HG02981 (cell line): ENCODE measurements at regions not wholly inside any gene's neighbourhood (a gene's known extent, or its start where the extent isn't known, plus 50 kb on each side); places are given as distances from the start of the nearest gene placed in this dataset.
"Not testable (repeated sequence)": the region's sequence is repeated elsewhere in the genome, so short reads cannot be mapped to it uniquely, and the experiment has no call there.

Experiments
- ATAC-seq: cut with Tn5 transposase; IDR thresholded peaks from one replicate; pipeline ENCODE4 v1.9.1; 2021; ENCODE audit warnings: mild to moderate bottlenecking, moderate library complexity; ENCODE audit not compliant: unreplicated experiment

DNA sequence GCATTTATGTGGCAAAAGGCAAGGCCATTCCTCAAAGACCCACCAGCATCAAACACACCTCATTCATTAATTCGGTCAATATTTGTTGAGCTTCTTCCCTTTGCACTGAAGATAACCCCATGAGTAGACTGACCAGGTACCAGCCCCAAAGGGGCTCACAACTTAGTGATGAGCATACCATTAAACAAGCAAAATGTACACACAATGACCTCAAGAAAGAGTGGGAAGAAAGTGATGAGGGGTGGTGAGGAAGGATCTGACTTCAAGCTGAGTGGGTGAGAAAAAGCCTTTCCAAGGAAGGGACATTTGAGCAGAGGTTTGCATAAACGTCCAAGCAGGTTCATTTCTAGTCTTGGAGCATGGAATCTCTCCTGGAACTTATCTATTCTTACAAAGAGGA lies 562.5 kb downstream of the TOX3 start:
- no peak for ATAC-seq

DNA sequence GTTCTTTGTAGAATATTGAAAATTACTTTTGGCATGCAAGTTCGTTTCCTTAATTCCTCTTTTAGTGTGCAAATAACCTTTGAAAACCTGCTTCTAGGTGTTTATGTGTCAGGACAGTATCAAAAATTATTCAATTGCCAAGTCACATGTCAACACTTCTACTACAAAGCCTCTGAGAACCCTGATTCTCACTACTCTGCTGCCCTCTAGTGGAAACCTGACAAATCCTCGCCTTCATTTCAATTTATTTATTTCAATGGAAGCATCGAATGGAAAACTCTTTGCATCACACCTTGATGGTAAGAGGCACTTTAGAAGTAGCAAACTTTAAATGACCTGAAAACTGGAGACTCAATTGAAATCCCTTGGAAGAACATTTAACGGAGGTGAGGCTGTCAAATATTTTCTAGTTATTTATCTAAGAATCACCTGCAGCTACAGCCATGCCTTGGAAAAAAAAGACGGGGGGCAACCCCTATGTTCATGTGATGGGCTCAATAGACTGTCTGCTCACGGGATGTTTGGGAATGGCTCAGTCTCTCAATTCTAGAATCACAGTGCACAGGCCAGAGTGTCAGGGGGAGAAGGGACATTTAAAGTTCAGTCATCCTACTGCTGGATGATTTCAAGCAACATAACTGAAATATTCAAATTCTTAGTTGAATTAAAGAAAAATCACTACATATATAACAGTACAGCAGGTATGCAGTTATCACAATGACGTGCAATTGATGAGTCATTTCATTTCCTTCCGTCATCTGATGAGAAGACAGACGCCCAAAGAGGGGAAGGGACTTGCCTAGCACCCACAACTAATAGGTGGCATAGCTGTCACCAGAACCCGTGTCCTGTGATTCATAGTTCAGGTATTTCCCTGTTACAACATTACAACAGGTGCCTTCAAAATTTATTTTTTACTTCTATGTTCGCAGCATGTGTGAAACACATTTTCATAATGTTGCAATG lies 563.9 kb downstream of the TOX3 start:
- ATAC-seq, result no peak

DNA sequence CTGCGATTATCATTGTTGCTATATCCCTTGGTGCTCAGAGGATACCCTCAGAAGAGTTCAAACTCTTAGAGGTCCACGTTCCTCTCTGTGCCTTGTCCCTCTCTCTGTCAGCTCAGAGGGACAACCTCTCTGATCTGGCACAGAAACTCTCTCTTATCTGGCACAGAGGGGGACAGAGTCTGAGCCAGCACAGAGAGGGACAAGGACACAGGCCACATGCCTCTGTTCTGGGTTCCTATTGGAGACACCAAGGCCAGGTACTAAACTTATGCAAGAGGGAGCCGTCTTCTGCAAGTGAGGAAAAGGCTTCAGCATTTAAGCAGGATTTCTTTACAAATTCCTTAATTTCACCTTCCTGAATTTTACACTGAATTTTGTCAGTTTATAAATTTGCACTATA lies 565.2 kb downstream of the TOX3 start:
- no peak for ATAC-seq

DNA sequence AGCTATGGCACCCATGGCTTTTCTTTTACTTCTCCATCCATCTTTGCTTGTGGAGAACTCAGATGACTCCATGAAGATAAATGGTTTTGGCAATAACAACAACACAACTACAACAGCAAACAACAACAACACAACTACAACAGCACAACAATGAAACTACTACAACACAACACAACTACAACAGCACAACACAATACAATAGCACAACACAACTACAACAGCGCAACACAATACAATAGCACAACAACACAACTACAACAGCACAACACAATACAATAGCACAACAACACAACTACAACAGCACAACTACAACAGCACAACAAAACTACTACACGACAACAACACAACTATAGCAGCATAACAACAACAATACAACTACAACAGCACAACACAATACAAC lies 569.4 kb downstream of the TOX3 start:
- ATAC-seq, result not testable (repeated sequence)

DNA sequence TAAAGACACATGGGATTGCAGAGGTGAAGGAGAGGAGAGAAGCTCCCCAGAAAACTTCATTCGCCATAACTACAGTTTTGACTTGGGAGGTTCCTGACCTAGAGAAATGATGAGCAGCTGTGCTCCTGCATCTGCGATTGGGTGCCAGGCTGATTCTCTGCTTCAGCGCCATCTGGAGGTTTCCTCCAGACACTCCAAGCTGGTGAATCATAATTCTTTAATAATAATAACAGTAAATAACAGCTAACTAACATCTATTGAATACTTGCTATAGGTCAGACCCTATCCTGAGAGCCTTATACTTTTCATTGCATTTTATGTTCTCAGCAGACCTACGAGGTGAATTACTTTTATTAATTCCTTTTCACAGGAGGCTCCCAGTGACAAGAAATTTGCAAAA lies 575.8 kb downstream of the TOX3 start:
- ATAC-seq, result no peak

DNA sequence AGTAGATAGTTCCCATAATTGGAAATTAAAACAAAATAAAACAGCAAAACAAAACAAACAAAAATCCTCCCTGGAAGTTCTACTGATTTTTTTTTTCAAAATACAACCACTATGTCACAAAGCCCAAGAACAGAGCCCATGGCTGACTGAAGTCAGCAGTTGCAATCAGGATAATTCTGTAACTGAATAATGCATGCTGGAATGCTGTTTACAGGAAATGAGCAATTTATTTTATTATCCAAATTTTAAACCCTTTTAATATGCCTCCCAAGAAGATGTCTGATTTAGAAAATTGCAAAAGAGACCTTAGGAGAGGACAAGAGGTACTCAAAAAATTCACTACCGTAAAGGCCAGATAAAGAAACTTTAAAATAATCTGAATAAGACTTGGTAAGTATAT lies 578.2 kb downstream of the TOX3 start:
- ATAC-seq, result no peak

DNA sequence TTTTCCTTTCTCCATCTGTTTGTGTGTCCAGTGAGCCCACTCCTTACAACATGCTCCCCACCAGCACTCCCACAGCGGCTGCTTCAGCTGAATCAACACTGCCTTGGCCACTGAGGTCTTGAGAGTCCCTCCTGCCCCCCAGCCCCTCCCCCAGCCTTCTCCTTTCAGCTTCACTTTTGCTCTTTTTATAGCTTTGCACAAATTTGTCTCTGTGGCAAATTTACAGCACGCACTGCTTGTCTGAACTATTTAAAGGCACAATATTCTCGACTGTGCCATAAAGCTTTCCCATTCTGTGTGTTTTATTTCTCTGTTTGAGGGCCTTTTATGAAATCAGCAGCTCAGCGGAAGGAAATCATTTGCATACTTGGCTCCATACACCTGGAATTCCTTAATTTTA lies 579.3 kb downstream of the TOX3 start:
- no peak for ATAC-seq

DNA sequence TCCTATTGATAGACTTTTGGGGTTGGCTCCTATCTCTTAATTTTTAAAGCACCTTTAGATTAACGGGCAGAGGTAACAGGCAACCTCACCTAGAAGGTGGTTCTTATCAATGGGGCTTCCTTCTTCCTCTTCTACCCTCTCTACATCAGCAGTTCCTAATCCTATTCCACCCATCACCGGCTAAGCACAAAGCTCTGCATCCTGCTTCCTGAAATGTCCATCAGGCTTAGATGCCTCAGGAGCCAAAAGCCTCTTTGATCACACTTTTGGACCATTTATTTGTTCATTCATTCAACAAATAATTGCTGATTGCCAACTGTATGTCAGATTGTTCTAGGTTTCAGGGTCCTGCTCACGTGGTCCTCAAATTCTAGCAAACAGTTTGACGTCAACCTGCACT lies 586.0 kb downstream of the TOX3 start:
- no peak for ATAC-seq

DNA sequence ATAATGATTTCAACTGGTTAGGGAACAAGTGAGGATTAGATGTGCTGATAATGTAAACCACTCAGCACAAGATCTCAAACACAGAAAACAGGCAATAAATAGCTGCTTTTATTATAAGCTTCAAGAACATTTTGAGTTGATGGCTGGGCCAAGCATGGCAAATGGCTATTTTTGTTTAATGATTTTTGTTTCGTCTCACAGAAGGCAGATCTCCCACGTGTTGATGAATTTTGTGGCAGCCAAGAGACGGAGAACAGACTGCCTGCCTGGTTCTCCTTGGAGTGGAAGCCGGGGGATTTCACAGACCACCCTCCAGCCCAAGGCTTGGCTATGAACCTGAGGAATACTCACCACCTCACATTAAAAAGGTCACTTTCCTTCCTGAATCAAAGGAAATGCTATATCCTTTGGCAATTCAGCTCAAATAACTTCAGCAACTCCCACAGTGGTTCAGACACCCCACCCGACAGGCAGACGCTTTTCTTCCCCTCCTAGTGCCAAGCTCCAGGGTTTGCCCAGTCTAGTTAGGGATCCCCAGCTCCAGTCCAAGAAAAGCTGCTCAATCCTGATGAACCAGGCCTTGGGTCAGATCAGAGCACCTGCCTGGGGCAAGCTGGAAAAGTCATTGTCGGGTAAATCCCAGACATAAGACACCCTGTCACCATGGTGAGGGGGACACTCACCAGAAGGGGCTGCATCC lies 593.5 kb downstream of the TOX3 start:
- ATAC-seq, result no peak

DNA sequence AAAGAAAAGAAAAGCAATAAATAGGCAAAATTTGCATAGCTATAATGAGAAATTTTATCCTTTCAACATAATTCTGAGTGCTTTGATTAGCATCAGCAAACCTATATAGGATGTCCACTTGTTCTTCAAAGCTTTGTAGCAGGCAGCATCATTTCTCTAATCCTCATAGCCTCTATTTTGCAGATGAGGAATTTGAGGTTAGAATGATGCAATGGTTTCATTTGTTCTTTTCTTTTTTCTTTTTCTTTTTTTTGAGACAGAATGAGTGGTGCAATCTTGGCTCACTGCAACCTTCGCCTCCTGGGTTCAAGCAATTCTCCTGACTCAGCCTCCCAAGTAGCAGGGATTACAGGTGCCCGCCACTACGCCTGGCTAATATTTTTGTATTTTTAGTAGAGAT lies 594.4 kb downstream of the TOX3 start:
- ATAC-seq, result no peak

DNA sequence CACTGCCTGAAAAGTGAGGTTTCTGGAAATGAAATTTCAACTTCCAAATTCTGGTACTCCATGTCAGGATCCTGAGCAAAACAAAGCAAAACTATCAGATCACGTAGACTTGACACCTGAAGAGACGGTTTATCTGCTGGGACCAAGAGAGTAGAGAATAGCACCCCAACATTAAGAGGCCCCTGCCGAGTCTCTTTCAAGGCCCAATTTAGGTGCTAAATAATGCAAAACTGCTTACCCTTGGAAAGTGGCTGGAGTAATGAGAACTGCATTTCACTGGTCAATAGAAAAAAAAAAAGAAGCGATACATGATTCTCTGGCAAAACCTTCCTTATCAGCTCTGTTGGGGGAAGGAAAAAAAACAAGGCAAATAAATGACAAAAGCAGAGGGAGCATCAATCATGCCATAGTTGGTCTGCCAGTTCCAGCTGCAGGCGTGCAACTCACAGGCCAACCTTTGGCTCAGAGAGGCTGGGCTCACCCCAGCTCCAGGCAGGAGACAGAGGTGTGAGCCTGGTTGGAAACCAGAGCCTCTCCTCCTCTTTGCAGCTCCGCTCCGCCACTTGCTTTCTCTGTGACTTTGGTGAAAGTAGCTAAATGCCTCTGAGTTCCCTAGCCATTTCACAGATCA lies 595.2 kb downstream of the TOX3 start:
- no peak for ATAC-seq

DNA sequence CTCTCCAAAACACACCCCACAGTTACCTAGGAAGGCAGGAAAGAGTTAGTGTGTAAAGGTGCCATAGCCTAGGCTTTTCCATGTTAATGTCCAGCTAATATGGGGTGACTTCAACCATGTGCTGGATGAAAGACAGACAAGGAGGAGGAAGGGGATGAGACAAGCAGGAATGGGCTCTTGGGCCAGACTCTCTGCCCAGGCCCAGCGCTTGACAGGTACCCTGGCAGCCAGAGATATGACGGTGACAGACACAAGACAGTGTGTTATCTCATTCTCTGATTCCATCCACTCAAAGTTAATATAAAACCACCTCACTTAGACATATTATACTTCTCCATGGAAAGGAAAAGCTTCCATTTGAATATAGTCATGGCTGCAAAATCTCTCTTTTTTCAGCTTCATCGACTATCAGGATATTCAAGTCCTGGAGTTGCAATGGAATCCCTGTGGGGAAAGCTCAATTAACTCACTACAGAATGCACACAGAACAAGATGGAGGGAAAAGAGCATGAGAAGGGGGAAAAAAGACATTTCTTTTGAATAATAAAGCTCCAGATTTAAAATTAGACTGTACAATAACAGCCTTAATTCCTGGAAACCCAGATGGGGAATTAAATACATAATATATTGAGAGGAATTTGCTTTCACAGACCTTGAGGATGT lies 596.7 kb downstream of the TOX3 start:
- no peak for ATAC-seq

DNA sequence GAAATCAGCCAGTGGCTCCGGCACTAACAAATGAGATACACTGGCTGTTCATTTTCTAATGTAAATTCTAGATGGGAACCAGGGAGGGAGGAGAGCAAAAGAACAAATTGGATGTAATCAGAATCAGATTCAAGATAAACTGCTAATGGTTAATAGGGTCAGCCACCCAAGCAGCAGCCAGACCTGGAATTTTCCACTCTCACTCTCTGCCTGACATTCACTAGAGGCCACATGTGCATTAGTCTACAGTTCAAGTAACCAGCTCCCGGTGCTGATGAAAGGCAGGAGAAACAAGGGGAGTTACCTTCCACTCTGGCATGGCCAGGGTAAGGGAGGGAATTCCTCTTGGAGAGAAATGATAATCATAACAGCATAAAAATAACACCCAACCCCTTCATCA lies 597.7 kb downstream of the TOX3 start:
- ATAC-seq, result no peak

DNA sequence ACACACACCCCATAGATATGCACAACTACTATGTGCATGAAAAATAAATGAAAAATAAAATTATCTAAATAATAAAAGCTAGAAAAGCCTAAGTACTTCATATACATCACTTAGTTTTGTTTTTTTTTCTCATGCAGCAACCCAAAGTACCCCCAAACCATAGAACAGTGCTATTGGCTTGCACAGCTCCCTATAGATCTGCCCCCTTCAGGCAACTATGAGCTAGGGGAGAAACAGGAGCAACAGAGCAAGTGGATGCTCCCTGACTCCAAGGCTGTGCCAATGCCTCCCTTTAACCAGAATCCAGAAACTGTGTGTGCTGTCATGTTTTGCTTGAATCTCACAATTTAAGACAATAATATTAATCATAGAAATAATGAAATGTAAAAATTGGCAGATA lies 605.5 kb downstream of the TOX3 start:
- ATAC-seq, result no peak

DNA sequence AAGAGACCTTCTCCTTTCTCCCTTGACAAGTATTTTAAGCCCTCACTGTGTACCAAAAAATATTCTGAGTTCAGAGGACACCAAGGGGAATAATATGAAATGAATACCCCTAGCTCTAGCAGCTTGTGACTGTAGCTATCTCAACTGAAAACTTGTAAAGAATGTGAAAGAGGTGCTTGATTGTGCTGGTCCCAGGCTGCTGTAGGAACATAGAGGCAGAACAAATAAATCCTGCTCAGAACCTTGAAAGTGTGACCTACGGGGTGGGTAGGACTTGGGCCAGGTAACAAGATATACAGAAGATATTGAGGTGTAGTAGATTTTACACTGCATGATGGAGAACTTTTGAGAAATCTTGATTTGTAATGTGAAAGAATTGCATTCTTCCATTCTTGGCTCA lies 606.8 kb downstream of the TOX3 start:
- ATAC-seq, result no peak

DNA sequence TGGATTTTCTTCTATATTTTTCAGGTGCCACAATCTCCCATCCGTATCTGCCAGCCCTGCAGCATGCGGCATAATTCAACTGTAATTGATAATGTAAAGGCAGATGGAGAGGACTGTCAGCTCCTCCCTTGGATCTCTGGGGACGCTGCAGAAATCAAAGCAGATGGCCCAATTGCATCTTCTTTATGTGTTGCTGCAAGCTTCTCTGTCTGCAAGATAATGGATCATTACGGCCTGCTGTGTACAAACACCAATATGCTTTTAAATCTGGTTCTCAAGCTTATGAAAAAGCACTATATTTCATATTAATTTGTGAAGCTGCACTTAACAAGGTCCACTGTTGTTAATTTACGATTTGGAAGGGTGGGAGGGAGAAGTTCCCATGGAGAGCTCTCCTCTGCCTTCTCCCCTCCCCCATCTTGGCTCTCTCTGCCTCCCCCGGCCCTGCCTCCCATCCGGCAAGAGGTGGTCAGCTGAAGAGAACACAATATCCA lies 607.5 kb downstream of the TOX3 start:
- ATAC-seq, result no peak

DNA sequence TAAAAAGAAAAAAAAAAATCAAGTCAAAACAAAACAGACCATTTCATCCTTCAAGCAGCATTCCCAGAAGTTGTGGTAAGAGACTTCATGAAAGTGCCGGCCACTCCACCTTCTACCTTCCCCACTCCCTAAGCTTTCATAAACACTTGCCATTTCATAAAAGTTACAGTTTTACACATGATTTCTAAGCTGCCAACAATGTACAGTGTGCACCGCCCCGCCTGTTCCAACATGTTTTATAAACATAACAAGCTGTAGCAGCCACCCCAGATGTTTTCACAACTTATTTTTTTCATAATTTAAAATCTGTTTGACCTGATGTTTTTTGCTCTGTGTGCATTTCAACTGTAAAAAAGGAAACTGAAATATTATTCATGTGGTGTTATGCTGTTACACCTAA lies 608.1 kb downstream of the TOX3 start:
- ATAC-seq, result no peak

DNA sequence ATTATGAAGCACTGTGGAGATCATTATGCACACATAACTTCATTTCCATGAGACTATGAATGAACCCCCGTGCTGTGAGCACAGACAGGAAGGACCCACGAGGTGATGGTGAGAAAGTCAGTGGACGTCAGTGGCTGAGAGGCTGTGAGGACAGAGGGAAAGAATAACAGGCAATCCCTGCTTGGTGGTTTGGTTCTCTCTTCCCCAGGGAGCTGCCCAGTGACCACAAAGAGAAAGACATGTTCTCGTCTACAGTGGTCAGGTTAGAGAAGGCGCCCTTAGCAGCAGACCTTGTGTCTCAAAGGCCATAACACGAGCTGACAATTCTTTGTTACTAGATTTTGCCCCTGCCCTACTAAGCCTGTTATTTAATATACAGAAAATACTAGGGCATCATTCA lies 609.2 kb downstream of the TOX3 start:
- ATAC-seq, result no peak

DNA sequence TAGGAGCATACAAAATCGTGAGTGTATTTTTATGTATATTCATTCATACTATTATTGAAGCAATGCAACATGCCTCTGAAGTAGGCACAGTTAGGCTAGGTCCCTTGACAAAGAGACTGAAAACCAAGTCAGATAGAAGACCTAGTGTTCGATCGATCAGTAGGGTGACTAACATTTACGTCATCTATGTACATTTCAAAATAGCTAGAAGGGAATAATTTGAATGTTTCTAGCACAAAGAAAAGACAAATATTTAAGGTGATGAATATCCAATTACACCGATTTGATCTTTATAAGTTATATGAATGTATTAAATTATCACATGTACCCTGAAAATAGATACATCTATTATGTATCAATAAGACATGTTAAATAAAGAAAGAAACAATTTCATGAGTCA lies 610.1 kb downstream of the TOX3 start:
- no peak for ATAC-seq

DNA sequence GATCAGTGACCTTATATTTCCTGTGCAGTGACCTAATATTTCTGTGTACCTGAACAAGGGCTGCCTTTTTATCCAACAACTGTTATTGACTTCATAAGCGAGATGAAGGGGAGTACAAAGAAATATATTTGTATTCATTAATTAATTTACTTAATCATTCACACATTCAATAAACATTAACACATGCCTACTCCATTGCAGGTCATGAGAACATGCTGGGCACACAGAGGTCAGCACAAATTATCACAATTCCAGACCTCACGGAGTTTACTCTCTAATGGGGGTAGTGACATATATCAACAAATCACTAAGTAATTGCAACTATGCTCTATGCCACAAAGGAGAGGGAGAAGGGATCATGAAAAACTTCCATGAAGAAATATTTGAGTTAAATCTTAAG lies 614.6 kb downstream of the TOX3 start:
- ATAC-seq, result no peak

DNA sequence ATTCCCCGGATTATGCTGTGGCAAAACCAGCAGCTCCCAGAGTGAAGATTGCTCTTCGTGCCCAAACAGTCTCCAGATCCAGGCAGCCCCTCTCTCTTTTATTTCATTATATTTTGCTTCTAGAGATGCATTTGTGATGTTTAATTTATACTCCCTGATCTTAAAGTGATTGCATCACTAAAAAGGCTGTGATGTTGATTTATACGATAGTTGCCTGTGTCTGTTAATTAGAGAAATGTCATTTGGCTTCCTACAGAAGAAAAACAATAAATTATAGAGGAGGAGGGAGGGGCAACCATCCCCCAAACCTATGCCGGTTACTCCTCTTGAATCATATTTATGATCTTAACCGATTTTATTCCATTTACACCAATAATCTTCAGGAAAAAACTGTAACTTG lies 615.3 kb downstream of the TOX3 start:
- no peak for ATAC-seq
